A549 (cell line): ENCODE measurements at regions not wholly inside any gene's neighbourhood (a gene's known extent, or its start where the extent isn't known, plus 50 kb on each side); places are given as distances from the start of the nearest gene placed in this dataset.

ENCODE experiments used
- ATAC-seq, 2 experiments: fragments of 200-7000 bp in 1 of 2; fragments of >200 bp in 1 of 2; cut with Nextera tagmentation in 1 of 2; cut with Tn5 transposase in 1 of 2; 3 replicates each; pipeline versions ENCODE4 v1.8.0 to v1.9.1; 2018 to 2020; ENCODE audit warnings: mild to moderate bottlenecking in 1 of 2, moderate library complexity in 1 of 2
- CTCF ChIA-PET: fragments of 300-600 bp; sonication (Branson Sonifier 250); formaldehyde crosslinking; extraction: SDS; loops from one replicate; lab custom pipeline; 2021; ENCODE audit warnings: antibody characterized with exemption, inconsistent platforms; lab: Yijun Ruan, JAX
- POLR2A ChIA-PET: fragments of 350-600 bp; formaldehyde crosslinking; extraction: SDS; loops from one replicate; lab custom pipeline; 2021; ENCODE audit warnings: antibody characterized with exemption, inconsistent platforms; lab: Yijun Ruan, JAX
- DNase-seq, 2 experiments: peaks; one replicate each; pipeline versions ENCODE4 v3.0.0 to v3.0.0-alpha.2; 2011 to 2016; ENCODE audit warnings: low read depth in 1 of 2, low spot score in 1 of 2
- FAIRE-seq: peaks from 2 replicates; lab custom pipeline; 2011; peaks lifted over from hg19 to GRCh38; lab: Jason Lieb, UNC
- H3K27ac ChIP-seq, 2 experiments: fragments of >200 bp; sonication (Bioruptor Twin); formaldehyde crosslinking; 3 replicates each; pipeline ENCODE4 v1.5.1; 2016 to 2017
- H3K4me1 ChIP-seq: fragments of >200 bp; sonication (Bioruptor Twin); formaldehyde crosslinking; 3 replicates; pipeline ENCODE4 v1.6.1; 2016
- H3K4me2 ChIP-seq: fragments of >200 bp; sonication (Bioruptor Twin); formaldehyde crosslinking; 3 replicates; pipeline ENCODE4 v1.6.1; 2016
- H3K4me3 ChIP-seq: fragments of >200 bp; sonication (Bioruptor Twin); formaldehyde crosslinking; 3 replicates; pipeline ENCODE4 v1.5.1; 2016
- H3K9me3 ChIP-seq: fragments of >200 bp; sonication (Bioruptor Twin); formaldehyde crosslinking; 3 replicates; pipeline ENCODE4 v1.6.1; 2016
- BHLHE40 ChIP-seq: IDR thresholded peaks from 2 replicates; pipeline ENCODE4 v1.6.1; 2012; ENCODE audit warnings: low read depth, low read length, inconsistent platforms
- CBX2 ChIP-seq: fragments of 200-600 bp; sonication (generic); IDR thresholded peaks from 2 replicates; pipeline ENCODE4 v1.6.1; 2016; ENCODE audit warnings: low read depth, mild to moderate bottlenecking, borderline replicate concordance
- CBX8 ChIP-seq: fragments of 200-600 bp; sonication (generic); IDR thresholded peaks from 2 replicates; pipeline ENCODE4 v1.6.1; 2016
- CEBPB ChIP-seq, 2 experiments: fragments of >200 bp in 1 of 2; sonication (Bioruptor Twin) in 1 of 2; formaldehyde crosslinking in 1 of 2; IDR thresholded peaks; 2 replicates each; pipeline ENCODE4 v1.6.1; 2012 to 2016
- CHD2 ChIP-seq: fragments of 150-350 bp; IDR thresholded peaks from 2 replicates; pipeline ENCODE4 v1.6.1; 2014; ENCODE audit warnings: low read length; ENCODE audit not compliant: partially characterized antibody
- CHD4 ChIP-seq: fragments of 200-600 bp; sonication (generic); IDR thresholded peaks from 2 replicates; pipeline ENCODE4 v1.6.1; 2016; ENCODE audit warnings: antibody characterized with exemption, mild to moderate bottlenecking, borderline replicate concordance
- CTCF ChIP-seq: fragments of >200 bp; sonication (Bioruptor Twin); formaldehyde crosslinking; IDR thresholded peaks from 3 replicates; pipeline ENCODE4 v1.5.1; 2016
- E2F6 ChIP-seq: IDR thresholded peaks from 2 replicates; pipeline ENCODE4 v1.6.1; 2012; ENCODE audit warnings: low read depth, borderline replicate concordance
- ELK1 ChIP-seq: fragments of 150-350 bp; IDR thresholded peaks from 2 replicates; pipeline ENCODE4 v1.6.1; 2014; ENCODE audit warnings: low read depth, mild to moderate bottlenecking, low read length
- EP300 ChIP-seq, 2 experiments: fragments of >200 bp; sonication (Bioruptor Twin); formaldehyde crosslinking; IDR thresholded peaks; 2 replicates in 1 of 2; 3 replicates in 1 of 2; pipeline ENCODE4 v1.6.1; 2016 to 2017
- ESRRA ChIP-seq: fragments of 150-350 bp; IDR thresholded peaks from 2 replicates; pipeline ENCODE4 v1.6.1; 2014; ENCODE audit warnings: mild to moderate bottlenecking, low read length, borderline replicate concordance
- HES2 ChIP-seq: fragments of >200 bp; sonication (Bioruptor Twin); formaldehyde crosslinking; IDR thresholded peaks from 2 replicates; pipeline ENCODE4 v1.6.1; 2016
- HOXB13 ChIP-seq: fragments of 250-450 bp; sonication (Bioruptor Pico); IDR thresholded peaks from 2 replicates; pipeline ENCODE4 v1.5.0; 2020; ENCODE audit warnings: low read depth, mild to moderate bottlenecking, moderate library complexity
- HOXB5 ChIP-seq: fragments of 250-450 bp; sonication (Bioruptor Pico); IDR thresholded peaks from 2 replicates; pipeline ENCODE4 v1.5.0; 2020; ENCODE audit warnings: mild to moderate bottlenecking, moderate library complexity
- JUN ChIP-seq, 2 experiments: fragments of >200 bp; sonication (Bioruptor Twin); formaldehyde crosslinking; IDR thresholded peaks; 2 replicates in 1 of 2; 3 replicates in 1 of 2; pipeline ENCODE4 v1.6.1; 2016 to 2017
- JUNB ChIP-seq: fragments of >200 bp; sonication (Bioruptor Twin); formaldehyde crosslinking; IDR thresholded peaks from 2 replicates; pipeline ENCODE4 v1.6.1; 2016
- KDM1A ChIP-seq: fragments of 200-600 bp; sonication (generic); IDR thresholded peaks from 2 replicates; pipeline ENCODE4 v1.6.1; 2016; ENCODE audit warnings: low read depth, mild to moderate bottlenecking
- MAFK ChIP-seq: fragments of 450-650 bp; IDR thresholded peaks from 2 replicates; pipeline ENCODE4 v1.6.1; 2014; ENCODE audit not compliant: partially characterized antibody
- MAZ ChIP-seq: fragments of 150-350 bp; IDR thresholded peaks from 2 replicates; pipeline ENCODE4 v1.6.1; 2014; ENCODE audit warnings: antibody characterized with exemption, low read depth, low read length, borderline replicate concordance
- NFE2L2 ChIP-seq: fragments of 150-350 bp; conservative IDR thresholded peaks from 2 replicates; pipeline ENCODE4 v1.6.1; 2014; ENCODE audit warnings: low read length
- NPAS2 ChIP-seq: fragments of 250-450 bp; sonication (Bioruptor Pico); IDR thresholded peaks from 2 replicates; pipeline ENCODE4 v1.8.0; 2022; ENCODE audit warnings: mild to moderate bottlenecking, moderate library complexity, borderline replicate concordance
- NR3C1 ChIP-seq: fragments of >200 bp; sonication (Bioruptor Twin); formaldehyde crosslinking; IDR thresholded peaks from 3 replicates; pipeline ENCODE4 v1.6.1; 2017
- PBX3 ChIP-seq: IDR thresholded peaks from 2 replicates; pipeline ENCODE4 v1.6.1; 2012
- POLR2A ChIP-seq: IDR thresholded peaks from 2 replicates; pipeline ENCODE4 v1.6.1; 2012; ENCODE audit warnings: mild to moderate bottlenecking, low read length
- RNF2 ChIP-seq: fragments of 200-600 bp; sonication (generic); IDR thresholded peaks from 2 replicates; pipeline ENCODE4 v1.6.1; 2016; ENCODE audit warnings: low read depth, mild to moderate bottlenecking, antibody characterized with exemption, moderate library complexity, borderline replicate concordance
- SMC3 ChIP-seq: fragments of >200 bp; sonication (Bioruptor Twin); formaldehyde crosslinking; IDR thresholded peaks from 3 replicates; pipeline ENCODE4 v1.6.1; 2018; ENCODE audit warnings: inconsistent platforms
- SREBF2 ChIP-seq: fragments of 450-650 bp; IDR thresholded peaks from 2 replicates; pipeline ENCODE4 v1.6.1; 2014; ENCODE audit warnings: mild to moderate bottlenecking, moderate library complexity
- USF2 ChIP-seq: fragments of 450-650 bp; IDR thresholded peaks from 2 replicates; pipeline ENCODE4 v1.6.1; 2014; ENCODE audit warnings: antibody characterized with exemption
- ZFP36 ChIP-seq: fragments of 450-650 bp; IDR thresholded peaks from 2 replicates; pipeline ENCODE4 v1.6.1; 2014; ENCODE audit warnings: borderline replicate concordance; ENCODE audit not compliant: partially characterized antibody
- WGBS: methylation state at CpG from one replicate; pipeline ENCODE4 v1.1.6; 2017; ENCODE audit errors: missing lambda C conversion rate; 5-methylcytosine and 5-hydroxymethylcytosine counted together

- FAIRE-seq (no peak), DNase-seq (no peak), ATAC-seq (no peak)
- ChIA-PET CTCF (no interaction called here), POLR2A (no interaction called here)
- H3K4me2 ChIP-seq: no peak overlapping the region
- peaks cover 3% of the 10 kb centered on the region; the same call in 1 of the 3 replicates for H3K4me1 ChIP-seq
- TF ChIP-seq ELK1: no peak
- TF ChIP-seq ZFP36: no peak
- 86% methylated on average over 1 of the region's 1 CpG for WGBS
- H3K4me3 ChIP-seq: no peak overlapping the region
- no peaks in the 10 kb centered on the region for H3K9me3 ChIP-seq
- no peak overlapping the region for H3K27ac ChIP-seq
Observed at GRCh38 chrX:20740443-20740842, 473.7 kb upstream of the RPS6KA3 start.

GRCh38 chrX:20739038-20739745 is 472.5 kb upstream of the RPS6KA3 start:
- H3K4me3 ChIP-seq: no peak overlapping the region
- WGBS: 41% methylated on average over 3 of the region's 3 CpGs
- ATAC-seq (no peak), FAIRE-seq (peak; percentile 97), DNase-seq (no peak)
- ChIA-PET CTCF (no interaction called here), POLR2A (no interaction called here)
- no peak overlapping the region for H3K4me2 ChIP-seq
- no peak overlapping the region for H3K27ac ChIP-seq
- TF ChIP-seq PBX3 (no peak), HOXB13 (CRISPR knock-in tag) (no peak), HES2 (no peak), SREBF2 (no peak), NFE2L2 (no peak), RNF2 (no peak), POLR2A (no peak), BHLHE40 (no peak), NPAS2 (CRISPR knock-in tag) (no peak), ESRRA (no peak), EP300 (IDR thresholded peaks at IDR 0.05) (no peak), SMC3 (no peak), ELK1 (no peak), CHD2 (no peak), JUNB (no peak), KDM1A (no peak), NR3C1 (no peak), CHD4 (no peak), MAZ (no peak)
- H3K9me3 ChIP-seq: no peaks in the 10 kb centered on the region
- H3K4me1 ChIP-seq: peaks cover 3% of the 10 kb centered on the region; the same call in 1 of the 3 replicates

GRCh38 chrX:20729416-20729815 is 462.7 kb upstream of the RPS6KA3 start:
- H3K27ac ChIP-seq: no peak overlapping the region
- H3K4me2 ChIP-seq: no peak overlapping the region
- no peak for FAIRE-seq
- DNase-seq: no peak
- 32% methylated on average over 1 of the region's 1 CpG for WGBS
- H3K4me1 ChIP-seq: peaks cover 8% of the 10 kb centered on the region; the same call in 2 of the 3 replicates
- H3K4me3 ChIP-seq: no peak overlapping the region
- CTCF ChIA-PET: no interaction called here
- H3K9me3 ChIP-seq: no peaks in the 10 kb centered on the region
- ATAC-seq: no peak
- POLR2A ChIA-PET: no interaction called here
- TF ChIP-seq EP300 (IDR thresholded peaks at IDR 0.05) (no peak), JUN (IDR thresholded peaks at IDR 0.05) (no peak), CBX8 (no peak), RNF2 (no peak), CEBPB (IDR thresholded peaks at IDR 0.05) (no peak), CTCF (no peak), CHD2 (no peak), USF2 (no peak), HOXB5 (CRISPR knock-in tag) (no peak), HOXB13 (CRISPR knock-in tag) (no peak), CBX2 (no peak), E2F6 (no peak), MAFK (no peak)
